ENCODE measurements at regions not wholly inside any gene's neighbourhood (a gene's known extent, or its start where the extent isn't known, plus 50 kb on each side); places are given as distances from the start of the nearest gene placed in this dataset.

DNA sequence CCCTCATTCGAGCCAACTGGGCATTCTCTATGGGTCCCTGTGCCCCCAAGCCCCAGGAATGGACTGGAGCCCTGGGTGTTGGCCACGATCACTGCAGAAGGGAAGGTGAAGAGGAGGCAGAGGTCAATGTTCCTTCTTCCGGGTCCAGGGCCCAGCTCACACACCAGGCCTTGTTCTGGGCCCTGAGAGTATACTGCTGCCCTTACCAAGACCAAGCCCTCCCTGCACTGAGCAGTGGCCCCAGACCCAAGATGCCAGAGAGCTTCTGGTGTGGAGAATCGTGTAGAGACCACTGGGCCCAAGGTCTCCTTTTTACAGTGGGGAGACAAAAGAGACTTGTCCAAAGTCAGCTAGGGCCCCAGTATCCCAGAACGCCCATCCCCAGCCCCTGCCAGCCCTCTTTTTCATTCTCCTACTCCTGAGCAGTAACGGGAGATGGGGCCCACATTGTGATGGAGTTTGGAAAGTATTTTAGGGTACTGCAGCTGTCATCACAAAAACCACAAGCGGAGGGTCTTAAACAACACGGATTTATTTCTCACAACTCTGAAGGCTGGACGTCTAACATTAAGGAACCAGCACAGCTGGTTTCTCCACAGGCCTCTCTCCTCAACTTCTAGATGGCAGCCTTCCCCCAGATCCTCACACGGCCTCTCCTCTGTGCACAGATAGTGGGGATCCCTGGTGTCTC, 79.4 kb downstream of the PDGFA start:
- DNase-seq = no peak
- H3K27ac ChIP-seq = no peak overlapping the region
- peaks cover 7 to 25% (median 12%) of the 10 kb centered on the region in 3 donors for H3K4me1 ChIP-seq
- intact Hi-C loops (cut with DNase I) = no loop called here
- no peak overlapping the region for H3K4me3 ChIP-seq
- H3K36me3 ChIP-seq = no peaks in the 10 kb centered on the region
- WGBS, 2 donors = 85 to 91% methylated on average over 4 to 7 of the region's 10 CpGs
- no peaks in the 10 kb centered on the region for H3K9me3 ChIP-seq
- H3K27me3 ChIP-seq = no peaks in the 10 kb centered on the region
- TF ChIP-seq POLR2A (IDR thresholded peaks at IDR 0.05) = no peak
- TF ChIP-seq, protein P1, sequence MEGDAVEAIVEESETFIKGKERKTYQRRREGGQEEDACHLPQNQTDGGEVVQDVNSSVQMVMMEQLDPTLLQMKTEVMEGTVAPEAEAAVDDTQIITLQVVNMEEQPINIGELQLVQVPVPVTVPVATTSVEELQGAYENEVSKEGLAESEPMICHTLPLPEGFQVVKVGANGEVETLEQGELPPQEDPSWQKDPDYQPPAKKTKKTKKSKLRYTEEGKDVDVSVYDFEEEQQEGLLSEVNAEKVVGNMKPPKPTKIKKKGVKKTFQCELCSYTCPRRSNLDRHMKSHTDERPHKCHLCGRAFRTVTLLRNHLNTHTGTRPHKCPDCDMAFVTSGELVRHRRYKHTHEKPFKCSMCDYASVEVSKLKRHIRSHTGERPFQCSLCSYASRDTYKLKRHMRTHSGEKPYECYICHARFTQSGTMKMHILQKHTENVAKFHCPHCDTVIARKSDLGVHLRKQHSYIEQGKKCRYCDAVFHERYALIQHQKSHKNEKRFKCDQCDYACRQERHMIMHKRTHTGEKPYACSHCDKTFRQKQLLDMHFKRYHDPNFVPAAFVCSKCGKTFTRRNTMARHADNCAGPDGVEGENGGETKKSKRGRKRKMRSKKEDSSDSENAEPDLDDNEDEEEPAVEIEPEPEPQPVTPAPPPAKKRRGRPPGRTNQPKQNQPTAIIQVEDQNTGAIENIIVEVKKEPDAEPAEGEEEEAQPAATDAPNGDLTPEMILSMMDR (IDR thresholded peaks at IDR 0.05) = no peak

DNA sequence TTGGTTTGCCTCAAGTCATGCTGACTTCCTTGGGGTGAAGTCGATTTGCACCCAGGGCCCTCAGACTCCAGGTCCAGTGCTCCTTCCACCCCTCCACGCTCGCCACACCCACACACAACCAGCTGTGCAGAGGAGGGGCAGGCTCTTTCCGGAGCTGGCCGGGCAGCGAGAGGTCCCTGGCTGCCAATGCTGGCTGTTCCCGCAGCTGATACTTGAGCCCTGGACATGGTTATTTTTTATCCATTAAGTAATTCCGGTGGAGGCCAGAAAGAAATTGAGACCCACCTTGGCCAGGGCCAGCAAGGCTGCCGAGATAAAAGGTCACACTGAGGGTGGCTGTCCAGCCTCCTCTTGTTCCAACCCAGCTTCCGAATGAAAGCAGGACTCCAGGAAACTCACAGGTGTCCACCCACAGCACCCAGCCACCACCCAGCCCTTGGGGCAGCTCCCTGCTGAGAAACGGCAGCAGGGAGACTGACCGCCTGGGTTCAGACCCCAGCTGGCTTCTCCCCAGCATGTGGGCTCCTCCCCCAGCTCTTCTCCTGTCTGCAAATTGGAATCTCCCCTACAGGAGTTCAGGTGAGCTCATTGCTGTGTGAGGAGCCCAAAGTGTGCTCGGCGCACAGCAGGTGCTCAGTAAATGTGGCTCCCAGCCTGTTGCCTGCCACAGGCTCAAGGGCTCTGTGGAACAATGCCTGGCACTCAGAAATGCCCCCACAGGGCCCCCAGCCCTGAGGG, 77.8 kb downstream of the PDGFA start:
- intact Hi-C loops (cut with DNase I) = no loop called here
- Histone ChIP-seq H3K36me3 (no peaks in the 10 kb centered on the region), H3K9me3 (no peaks in the 10 kb centered on the region), H3K4me3 (no peak overlapping the region), H3K27me3 (no peaks in the 10 kb centered on the region), H3K27ac (no peak overlapping the region), H3K4me1 (peaks cover 0 to 15% (median 0%) of the 10 kb centered on the region in 3 donors)
- no peak for DNase-seq
- TF ChIP-seq, protein P1 (IDR thresholded peaks at IDR 0.05) = no peak
- no peak for TF ChIP-seq POLR2A (IDR thresholded peaks at IDR 0.05)
- 78 to 81% methylated on average over 6 to 12 of the region's 14 CpGs for WGBS, 2 donors

DNA sequence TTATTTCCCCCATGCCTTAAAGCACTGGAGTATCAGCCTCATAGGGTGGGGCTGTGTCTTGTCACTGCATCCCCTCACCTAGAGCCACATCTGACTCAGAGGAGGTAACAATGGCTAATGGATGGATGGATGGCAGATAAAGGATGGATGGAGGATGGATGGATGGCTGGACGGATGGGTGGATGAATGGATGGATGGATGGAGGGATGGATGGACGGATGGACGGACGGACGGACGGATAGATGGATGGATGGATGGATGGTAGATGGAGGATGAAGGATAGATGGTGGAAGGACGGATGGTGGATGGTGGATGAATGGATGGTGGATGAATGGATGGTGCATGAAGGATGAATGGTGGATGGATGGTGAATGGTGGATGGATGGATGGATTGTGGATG, 77.2 kb downstream of the PDGFA start:
- H3K27ac ChIP-seq = no peak overlapping the region
- no peaks in the 10 kb centered on the region for H3K27me3 ChIP-seq
- intact Hi-C loops (cut with DNase I) = no loop called here
- 67 to 90% methylated on average over 7 of the region's 7 CpGs for WGBS, 2 donors
- no peaks in the 10 kb centered on the region for H3K36me3 ChIP-seq
- TF ChIP-seq, protein P1 (IDR thresholded peaks at IDR 0.05) = no peak
- no peak for TF ChIP-seq POLR2A (IDR thresholded peaks at IDR 0.05)
- H3K4me3 ChIP-seq = no peak overlapping the region
- no peaks in the 10 kb centered on the region for H3K9me3 ChIP-seq
- no peak for DNase-seq
- H3K4me1 ChIP-seq = peaks cover 0 to 15% (median 0%) of the 10 kb centered on the region in 3 donors

DNA sequence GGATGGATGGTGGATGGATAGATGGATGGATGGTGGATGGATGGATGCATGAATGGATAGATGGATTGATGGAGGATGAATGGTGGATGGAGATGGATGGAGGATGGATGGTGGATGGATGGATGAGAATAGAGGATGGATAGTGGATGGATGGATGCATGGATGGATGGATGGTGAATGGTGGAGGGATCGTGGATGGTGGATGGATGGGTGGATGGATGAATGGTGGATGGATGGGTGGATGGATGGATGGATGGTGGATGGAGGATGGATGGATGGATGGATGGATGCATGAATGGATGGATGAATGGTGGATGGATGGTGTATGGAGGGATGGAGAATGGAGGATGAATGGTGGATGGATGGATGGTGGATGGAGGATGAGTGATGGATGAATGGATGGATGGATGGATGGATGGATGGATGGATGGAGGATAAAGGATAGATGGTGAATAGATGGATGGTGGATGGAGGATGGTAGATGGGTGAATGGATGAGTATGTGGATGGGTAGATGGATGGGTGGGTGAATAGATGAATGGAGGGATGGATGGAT, 76.3 kb downstream of the PDGFA start:
- no peak for TF ChIP-seq POLR2A (IDR thresholded peaks at IDR 0.05)
- TF ChIP-seq, protein P1 (IDR thresholded peaks at IDR 0.05) = no peak
- WGBS, 2 donors = 75 to 77% methylated on average over 1 of the region's 1 CpG
- intact Hi-C loops (cut with DNase I) = no loop called here
- no peak for DNase-seq
- Histone ChIP-seq H3K9me3 (no peaks in the 10 kb centered on the region), H3K27ac (no peak overlapping the region), H3K4me3 (no peak overlapping the region), H3K27me3 (no peaks in the 10 kb centered on the region), H3K36me3 (no peaks in the 10 kb centered on the region), H3K4me1 (peaks cover 0 to 15% (median 0%) of the 10 kb centered on the region in 3 donors)

DNA sequence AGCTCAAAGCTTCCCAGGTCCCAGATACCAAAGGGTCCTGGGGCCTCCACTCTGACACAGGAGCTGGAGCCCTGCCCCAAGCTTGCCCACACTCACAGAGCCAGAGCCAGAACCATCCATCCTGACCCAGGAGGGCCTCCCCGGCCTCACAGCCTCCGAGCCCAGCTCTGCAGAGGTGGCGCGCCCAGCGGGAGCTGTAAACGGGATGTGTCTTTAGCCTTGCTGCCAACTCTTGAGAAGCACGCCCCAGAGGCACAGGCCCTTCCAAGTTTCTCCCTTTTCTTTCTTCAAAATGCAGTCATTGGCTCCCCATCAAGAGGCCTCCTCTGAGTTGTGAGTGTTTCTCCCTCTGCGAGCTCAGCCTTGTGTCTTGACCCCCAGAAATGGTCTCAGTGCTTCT, 75.0 kb downstream of the PDGFA start:
- no peak overlapping the region for H3K27ac ChIP-seq
- DNase-seq = no peak
- no peaks in the 10 kb centered on the region for H3K27me3 ChIP-seq
- H3K4me3 ChIP-seq = no peak overlapping the region
- peaks cover 0 to 15% (median 0%) of the 10 kb centered on the region in 3 donors for H3K4me1 ChIP-seq
- intact Hi-C loops (cut with DNase I) = no loop called here
- no peak for TF ChIP-seq POLR2A (IDR thresholded peaks at IDR 0.05)
- TF ChIP-seq, protein P1 (IDR thresholded peaks at IDR 0.05) = no peak
- WGBS, 2 donors = 14 to 40% methylated on average over 2 to 7 of the region's 8 CpGs
- H3K9me3 ChIP-seq = no peaks in the 10 kb centered on the region
- H3K36me3 ChIP-seq = no peaks in the 10 kb centered on the region
